Erythroblast (primary cell): ENCODE measurements at regions not wholly inside any gene's neighbourhood (a gene's known extent, or its start where the extent isn't known, plus 50 kb on each side); places are given as distances from the start of the nearest gene placed in this dataset.

Experiments used
- GATA1 ChIP-seq: IDR thresholded peaks from 2 replicates; pipeline ENCODE4 v1.6.1; 2011; ENCODE audit warnings: low read depth, mild to moderate bottlenecking, control low read depth, low read length, moderate library complexity
- POLR2A ChIP-seq: IDR thresholded peaks from 2 replicates; pipeline ENCODE4 v1.6.1; 2011; ENCODE audit warnings: mild to moderate bottlenecking, low read length

DNA sequence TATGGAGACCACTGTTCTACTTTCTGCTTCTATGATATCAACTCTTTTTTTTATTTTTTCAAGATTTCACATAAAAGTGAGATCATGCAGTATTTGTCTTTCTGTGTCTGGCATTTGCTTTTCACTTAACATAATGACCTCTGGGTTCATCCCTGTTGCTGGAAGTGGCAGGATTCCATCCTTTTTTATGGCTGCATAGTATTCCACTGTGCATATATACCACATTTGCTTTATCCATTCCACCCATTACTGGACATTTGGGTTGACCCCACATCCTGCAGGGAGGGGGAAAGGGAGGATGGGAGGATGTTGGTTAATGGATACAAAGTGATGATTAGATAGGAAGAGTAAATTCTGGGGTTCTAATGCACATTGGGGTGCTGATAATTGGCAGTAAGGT lies 80.3 kb upstream of the NPTX2 start:
- TF ChIP-seq POLR2A: no peak
- no peak for TF ChIP-seq GATA1
